OCI-LY1 (cell line): ENCODE measurements at regions not wholly inside any gene's neighbourhood (a gene's known extent, or its start where the extent isn't known, plus 50 kb on each side); places are given as distances from the start of the nearest gene placed in this dataset.

Source experiments
- CTCF ChIP-seq: fragments of 200-600 bp; sonication (generic), shearing (Covaris generic); IDR thresholded peaks from 2 replicates; pipeline ENCODE4 v1.5.1; 2017; ENCODE audit warnings: mild to moderate bottlenecking, antibody characterized with exemption, low read length, moderate library complexity, mixed read lengths
- EZH2 ChIP-seq: fragments of 200-600 bp; sonication (generic), shearing (Covaris generic); IDR thresholded peaks from 2 replicates; pipeline ENCODE4 v1.8.0; 2017; ENCODE audit warnings: borderline replicate concordance, mixed run types, mild to moderate bottlenecking, antibody characterized with exemption, low read length, moderate library complexity, mixed read lengths

- TF ChIP-seq CTCF (no peak), EZH2 (no peak)
These were observed 525.5 kb downstream of the RFC3 start for GRCh38 chr13:34343413-34343940.
